C4-2B (cell line): ENCODE measurements at regions not wholly inside any gene's neighbourhood (a gene's known extent, or its start where the extent isn't known, plus 50 kb on each side); places are given as distances from the start of the nearest gene placed in this dataset.

Experiments
- CTCF ChIP-seq: fragments of 450-650 bp; conservative IDR thresholded peaks from 2 replicates; pipeline ENCODE4 v1.5.1; 2017; ENCODE audit warnings: mild to moderate bottlenecking
- ZFX ChIP-seq: fragments of 450-650 bp; IDR thresholded peaks from 2 replicates; pipeline ENCODE4 v1.6.1; 2017

- no peak for TF ChIP-seq CTCF
- TF ChIP-seq ZFX: no peak
Observed at GRCh38 chr6:44725070-44725469, 337.6 kb downstream of the CDC5L start.
